NCI-H2107 treated with DMSO at 0.1 percent for 48 hours (cell line): ENCODE measurements at regions not wholly inside any gene's neighbourhood (a gene's known extent, or its start where the extent isn't known, plus 50 kb on each side); places are given as distances from the start of the nearest gene placed in this dataset.

Source experiments
- DNase-seq: peaks from one replicate; lab custom pipeline; 2025; ENCODE audit not compliant: unreplicated experiment; lab: John Stamatoyannopoulos, UW

GRCh38 chrX:8314881-8315280 lies 143.8 kb upstream of the VCX2 start:
- DNase-seq = no peak

GRCh38 chrX:8319359-8319758 lies 145.3 kb upstream of the VCX3B start:
- DNase-seq = no peak

GRCh38 chrX:8323356-8323755 lies 141.3 kb upstream of the VCX3B start:
- no peak for DNase-seq

- DNase-seq = no peak
These were observed 122.6 kb upstream of the VCX3B start for GRCh38 chrX:8341814-8342590.

- no peak for DNase-seq
These were observed 119.2 kb upstream of the VCX3B start for GRCh38 chrX:8345473-8345872.

- no peak for DNase-seq
These were observed 118.6 kb upstream of the VCX3B start for GRCh38 chrX:8346060-8346459.

GRCh38 chrX:8346892-8347291 lies 117.7 kb upstream of the VCX3B start:
- no peak for DNase-seq

- DNase-seq = no peak
These were observed 114.7 kb upstream of the VCX3B start for GRCh38 chrX:8349816-8350544.

GRCh38 chrX:8358302-8358701 lies 106.3 kb upstream of the VCX3B start:
- DNase-seq = no peak

GRCh38 chrX:8364369-8365141 lies 100.1 kb upstream of the VCX3B start:
- peak; percentile 74 for DNase-seq

- no peak for DNase-seq
These were observed 98.1 kb upstream of the VCX3B start for GRCh38 chrX:8366481-8366880.

- DNase-seq = no peak
These were observed 90.4 kb upstream of the VCX3B start for GRCh38 chrX:8374041-8374825.

GRCh38 chrX:8377041-8377440 lies 87.6 kb upstream of the VCX3B start:
- DNase-seq = no peak

- DNase-seq = no peak
These were observed 73.9 kb upstream of the VCX3B start for GRCh38 chrX:8390771-8391170.

GRCh38 chrX:8403988-8404387 lies 60.6 kb upstream of the VCX3B start:
- no peak for DNase-seq

GRCh38 chrX:8404471-8404870 lies 60.2 kb upstream of the VCX3B start:
- peak; percentile 51 for DNase-seq

GRCh38 chrX:8404926-8405325 lies 59.7 kb upstream of the VCX3B start:
- no peak for DNase-seq

GRCh38 chrX:8405631-8406030 lies 59.0 kb upstream of the VCX3B start:
- DNase-seq = no peak

- DNase-seq = no peak
These were observed 51.4 kb upstream of the VCX3B start for GRCh38 chrX:8413279-8413678.
